ENCODE measurements at regions not wholly inside any gene's neighbourhood (a gene's known extent, or its start where the extent isn't known, plus 50 kb on each side); places are given as distances from the start of the nearest gene placed in this dataset.
"Not testable (repeated sequence)": the region's sequence is repeated elsewhere in the genome, so short reads cannot be mapped to it uniquely, and the experiment has no call there.

- TF ChIP-seq, protein P1, sequence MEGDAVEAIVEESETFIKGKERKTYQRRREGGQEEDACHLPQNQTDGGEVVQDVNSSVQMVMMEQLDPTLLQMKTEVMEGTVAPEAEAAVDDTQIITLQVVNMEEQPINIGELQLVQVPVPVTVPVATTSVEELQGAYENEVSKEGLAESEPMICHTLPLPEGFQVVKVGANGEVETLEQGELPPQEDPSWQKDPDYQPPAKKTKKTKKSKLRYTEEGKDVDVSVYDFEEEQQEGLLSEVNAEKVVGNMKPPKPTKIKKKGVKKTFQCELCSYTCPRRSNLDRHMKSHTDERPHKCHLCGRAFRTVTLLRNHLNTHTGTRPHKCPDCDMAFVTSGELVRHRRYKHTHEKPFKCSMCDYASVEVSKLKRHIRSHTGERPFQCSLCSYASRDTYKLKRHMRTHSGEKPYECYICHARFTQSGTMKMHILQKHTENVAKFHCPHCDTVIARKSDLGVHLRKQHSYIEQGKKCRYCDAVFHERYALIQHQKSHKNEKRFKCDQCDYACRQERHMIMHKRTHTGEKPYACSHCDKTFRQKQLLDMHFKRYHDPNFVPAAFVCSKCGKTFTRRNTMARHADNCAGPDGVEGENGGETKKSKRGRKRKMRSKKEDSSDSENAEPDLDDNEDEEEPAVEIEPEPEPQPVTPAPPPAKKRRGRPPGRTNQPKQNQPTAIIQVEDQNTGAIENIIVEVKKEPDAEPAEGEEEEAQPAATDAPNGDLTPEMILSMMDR (IDR thresholded peaks at IDR 0.05) = not testable (repeated sequence)
- TF ChIP-seq POLR2A (IDR thresholded peaks at IDR 0.05) = not testable (repeated sequence)
Measured at GRCh38 chr1:233824179-233824578, 80.3 kb upstream of the SLC35F3 start.

All from transverse colon (tissue), 3 donors.